Caco-2 (cell line): ENCODE measurements at regions not wholly inside any gene's neighbourhood (a gene's known extent, or its start where the extent isn't known, plus 50 kb on each side); places are given as distances from the start of the nearest gene placed in this dataset.

Source experiments
- BruUV-seq: library from RNA; stranded (reverse); fragments of 400-500 nt; replicated peaks from 2 replicates; lab custom pipeline; 2021; lab: Mats Ljungman, UMichigan
- CTCF ChIA-PET: fragments of 300-600 bp; sonication (Branson Sonifier 250); formaldehyde crosslinking; loops from one replicate; lab custom pipeline; 2022; ENCODE audit warnings: antibody characterized with exemption; lab: Charles Lee
- POLR2A ChIA-PET: fragments of 300-600 bp; sonication (Branson Sonifier 250); formaldehyde crosslinking; loops from one replicate; lab custom pipeline; 2022; ENCODE audit warnings: antibody characterized with exemption; lab: Charles Lee
- DNase-seq, 2 experiments: peaks; one replicate each; pipeline versions ENCODE4 v3.0.0 to v3.0.0-alpha.2; 2020 to 2022
- H3K27me3 ChIP-seq: replicated peaks from 2 replicates; pipeline ENCODE4 v1.6.0; 2011; ENCODE audit warnings: low read length; ENCODE audit not compliant: control insufficient read depth, insufficient read depth
- H3K36me3 ChIP-seq: 2 replicates; pipeline ENCODE4 v1.5.1; 2011; ENCODE audit warnings: low read length; ENCODE audit not compliant: control insufficient read depth, insufficient read depth
- H3K4me1 ChIP-seq: fragments of 250-450 bp; sonication (Bioruptor Pico); 2 replicates; pipeline ENCODE4 v1.5.1; 2020; ENCODE audit warnings: mild to moderate bottlenecking
- H3K4me3 ChIP-seq: 2 replicates; pipeline ENCODE4 v1.5.1; 2011; ENCODE audit warnings: low read depth, mild to moderate bottlenecking, control low read depth, low read length
- H3K9me3 ChIP-seq: fragments of 250-450 bp; sonication (Bioruptor Pico); 2 replicates; pipeline ENCODE4 v1.5.1; 2020; ENCODE audit warnings: mild to moderate bottlenecking, moderate library complexity
- H3K27ac Mint-ChIP-seq: one replicate; pipeline ENCODE4 v1.8.0; 2022; ENCODE audit warnings: mixed read lengths; ENCODE audit not compliant: unreplicated experiment
- H3K27me3 Mint-ChIP-seq: one replicate; pipeline ENCODE4 v1.8.0; 2022; ENCODE audit warnings: mixed read lengths; ENCODE audit not compliant: insufficient read depth, unreplicated experiment
- H3K36me3 Mint-ChIP-seq: one replicate; pipeline ENCODE4 v1.8.0; 2022; ENCODE audit warnings: mild to moderate bottlenecking, mixed read lengths; ENCODE audit not compliant: insufficient read depth, unreplicated experiment
- H3K4me1 Mint-ChIP-seq: one replicate; pipeline ENCODE4 v1.8.0; 2022; ENCODE audit warnings: low read depth, mixed read lengths; ENCODE audit not compliant: unreplicated experiment
- H3K4me3 Mint-ChIP-seq: one replicate; pipeline ENCODE4 v1.8.0; 2022; ENCODE audit warnings: mild to moderate bottlenecking, moderate library complexity, mixed read lengths; ENCODE audit not compliant: unreplicated experiment
- H3K9me3 Mint-ChIP-seq: one replicate; pipeline ENCODE4 v1.8.0; 2022; ENCODE audit warnings: mixed read lengths; ENCODE audit not compliant: unreplicated experiment
- intact Hi-C: fragments of 100-400 bp; cut with micrococcal nuclease; formaldehyde crosslinking; loops from one replicate; pipeline ENCODE4 v1.10.0; 2022; ENCODE audit not compliant: unreplicated experiment
- TF ChIP-seq, protein P1 (sequence below), 2 experiments: fragments of 200-600 bp in 1 of 2; IDR thresholded peaks; 1 replicate in 1 of 2; 2 replicates in 1 of 2; pipeline versions ENCODE4 v1.5.1 to v1.8.0; 2011 to 2022; ENCODE audit warnings: antibody characterized with exemption in 1 of 2, control low read depth in 1 of 2, inconsistent platforms in 1 of 2, low read depth in 1 of 2, low read length in 1 of 2, mild to moderate bottlenecking in 1 of 2, moderate library complexity in 1 of 2; ENCODE audit not compliant: insufficient read depth in 1 of 2, severe bottlenecking in 1 of 2, unreplicated experiment in 1 of 2

DNA sequence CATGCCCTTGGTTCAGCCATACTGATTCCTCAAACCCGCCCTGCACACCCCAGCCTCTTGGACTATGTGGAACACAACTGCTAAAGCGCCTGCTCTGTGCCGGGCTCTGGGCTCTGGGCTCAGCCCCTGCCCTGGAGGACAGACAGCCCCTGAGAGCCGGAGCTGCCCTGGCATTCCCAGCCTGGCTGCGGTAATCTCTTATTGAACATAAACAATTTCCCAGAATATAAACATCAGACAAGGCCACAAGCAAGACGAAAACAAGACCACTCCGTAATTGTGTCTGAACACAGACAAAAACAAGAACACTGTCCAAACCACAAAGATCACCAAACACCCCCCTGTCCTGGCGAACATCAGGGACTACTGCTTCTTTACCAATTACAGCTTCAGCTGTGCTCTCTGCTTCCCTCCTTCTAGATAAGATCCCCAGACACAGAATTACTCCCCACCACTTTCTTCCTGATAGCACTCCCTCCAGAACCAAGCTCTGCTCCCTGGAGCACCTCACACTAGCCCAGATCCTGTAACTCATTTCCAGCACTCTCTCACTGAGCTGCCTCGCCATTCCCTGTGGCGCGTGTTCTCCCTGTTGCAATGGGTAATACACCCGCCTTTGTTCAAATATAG is 57.1 kb upstream of the TLE3 start:
- Histone ChIP-seq H3K27me3 (no peaks in the 10 kb centered on the region), H3K4me1 (peaks cover 25% of the 10 kb centered on the region), H3K9me3 (no peaks in the 10 kb centered on the region), H3K4me3 (no peak overlapping the region), H3K36me3 (no peaks in the 10 kb centered on the region)
- Mint-ChIP-seq H3K27ac (peak overlapping the region; percentile 24), H3K36me3 (no peaks in the 10 kb centered on the region), H3K9me3 (no peaks in the 10 kb centered on the region), H3K27me3 (no peaks in the 10 kb centered on the region), H3K4me1 (peaks cover 46% of the 10 kb centered on the region), H3K4me3 (peak overlapping the region; percentile 35)
- TF ChIP-seq, protein P1, sequence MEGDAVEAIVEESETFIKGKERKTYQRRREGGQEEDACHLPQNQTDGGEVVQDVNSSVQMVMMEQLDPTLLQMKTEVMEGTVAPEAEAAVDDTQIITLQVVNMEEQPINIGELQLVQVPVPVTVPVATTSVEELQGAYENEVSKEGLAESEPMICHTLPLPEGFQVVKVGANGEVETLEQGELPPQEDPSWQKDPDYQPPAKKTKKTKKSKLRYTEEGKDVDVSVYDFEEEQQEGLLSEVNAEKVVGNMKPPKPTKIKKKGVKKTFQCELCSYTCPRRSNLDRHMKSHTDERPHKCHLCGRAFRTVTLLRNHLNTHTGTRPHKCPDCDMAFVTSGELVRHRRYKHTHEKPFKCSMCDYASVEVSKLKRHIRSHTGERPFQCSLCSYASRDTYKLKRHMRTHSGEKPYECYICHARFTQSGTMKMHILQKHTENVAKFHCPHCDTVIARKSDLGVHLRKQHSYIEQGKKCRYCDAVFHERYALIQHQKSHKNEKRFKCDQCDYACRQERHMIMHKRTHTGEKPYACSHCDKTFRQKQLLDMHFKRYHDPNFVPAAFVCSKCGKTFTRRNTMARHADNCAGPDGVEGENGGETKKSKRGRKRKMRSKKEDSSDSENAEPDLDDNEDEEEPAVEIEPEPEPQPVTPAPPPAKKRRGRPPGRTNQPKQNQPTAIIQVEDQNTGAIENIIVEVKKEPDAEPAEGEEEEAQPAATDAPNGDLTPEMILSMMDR (IDR thresholded peaks at IDR 0.05; ENCODE audit: insufficient read depth in 1 of 2, low read depth in 1 of 2, low read length in 1 of 2, severe bottlenecking in 1 of 2, unreplicated experiment in 1 of 2) = no peak
- no TSS peak for BruUV-seq
- no peak for DNase-seq
- ChIA-PET POLR2A (interaction anchor here (1.0 to 1.7 kb wide), 3 partner anchors 14 to 56 kb away, joined by 4 to 5 read pairs (median 4); no protein-coding TSS in a partner anchor), CTCF (interaction anchor here (0.6 to 3.1 kb wide), 5 partner anchors 10 to 444 kb away, joined by 3 to 15 read pairs (median 3); no protein-coding TSS in a partner anchor)
- intact Hi-C loops = loop anchor here (1.0 kb wide), 1 partner anchor 15 kb away; no protein-coding TSS in a partner anchor

DNA sequence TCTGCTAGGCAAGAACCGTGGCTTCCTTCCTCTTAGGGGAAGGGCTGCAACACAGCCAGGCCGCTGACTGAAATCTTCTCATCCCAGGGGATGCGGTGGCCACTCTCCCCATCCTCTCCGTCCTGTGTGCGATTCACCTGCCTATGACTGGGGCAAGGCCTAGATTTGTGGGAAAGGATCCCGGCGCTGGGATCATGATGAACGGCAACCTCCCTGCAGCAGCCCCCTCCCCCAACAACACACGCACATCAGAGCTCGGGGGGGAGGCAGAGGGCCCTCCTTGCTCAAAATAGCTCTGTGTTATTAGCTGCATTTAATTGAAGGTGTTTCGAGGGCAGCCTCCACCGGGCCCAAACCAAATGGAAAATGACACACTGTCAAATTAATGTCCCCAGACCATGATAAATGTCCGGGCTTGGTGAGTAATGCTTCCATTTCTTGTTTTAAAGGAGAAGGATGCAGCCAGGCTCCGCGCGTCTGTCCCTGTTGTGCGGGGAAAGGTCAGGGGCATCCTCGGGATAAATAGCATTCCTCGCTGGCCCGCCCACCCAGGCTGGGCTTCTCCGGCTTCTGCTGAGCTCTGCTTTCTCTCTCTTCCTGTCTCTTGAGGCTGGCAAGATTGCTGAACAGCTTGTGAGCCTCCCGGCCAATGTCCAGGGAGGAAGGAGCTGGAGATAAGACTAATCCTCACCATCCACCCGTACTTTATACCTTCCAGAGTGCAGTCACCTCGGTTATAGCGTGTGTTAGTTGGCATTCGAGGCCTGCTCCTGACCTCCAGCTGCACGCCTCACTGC is 56.4 kb upstream of the TLE3 start:
- H3K4me1 Mint-ChIP-seq = peaks cover 46% of the 10 kb centered on the region
- TF ChIP-seq, protein P1 (IDR thresholded peaks at IDR 0.05; ENCODE audit: insufficient read depth in 1 of 2, low read depth in 1 of 2, low read length in 1 of 2, severe bottlenecking in 1 of 2, unreplicated experiment in 1 of 2) = no peak
- no peaks in the 10 kb centered on the region for H3K36me3 ChIP-seq
- intact Hi-C loops = loop anchor here (1.0 kb wide), 1 partner anchor 14 kb away; no protein-coding TSS in a partner anchor
- peak; percentile 64 to 85 for DNase-seq
- POLR2A ChIA-PET = interaction anchor here (1.0 to 1.7 kb wide), 3 partner anchors 14 to 55 kb away, joined by 4 to 5 read pairs (median 4); no protein-coding TSS in a partner anchor
- H3K27me3 ChIP-seq = no peaks in the 10 kb centered on the region
- no peak overlapping the region for H3K4me3 ChIP-seq
- H3K4me1 ChIP-seq = peaks cover 19% of the 10 kb centered on the region
- H3K27ac Mint-ChIP-seq = peak overlapping the region; percentile 24
- no peaks in the 10 kb centered on the region for H3K36me3 Mint-ChIP-seq
- no peaks in the 10 kb centered on the region for H3K9me3 Mint-ChIP-seq
- no TSS peak for BruUV-seq
- no peaks in the 10 kb centered on the region for H3K27me3 Mint-ChIP-seq
- no peaks in the 10 kb centered on the region for H3K9me3 ChIP-seq
- H3K4me3 Mint-ChIP-seq = peak overlapping the region; percentile 35
- CTCF ChIA-PET = interaction anchor here (0.6 to 3.1 kb wide), 5 partner anchors 10 to 445 kb away, joined by 3 to 15 read pairs (median 3); no protein-coding TSS in a partner anchor

DNA sequence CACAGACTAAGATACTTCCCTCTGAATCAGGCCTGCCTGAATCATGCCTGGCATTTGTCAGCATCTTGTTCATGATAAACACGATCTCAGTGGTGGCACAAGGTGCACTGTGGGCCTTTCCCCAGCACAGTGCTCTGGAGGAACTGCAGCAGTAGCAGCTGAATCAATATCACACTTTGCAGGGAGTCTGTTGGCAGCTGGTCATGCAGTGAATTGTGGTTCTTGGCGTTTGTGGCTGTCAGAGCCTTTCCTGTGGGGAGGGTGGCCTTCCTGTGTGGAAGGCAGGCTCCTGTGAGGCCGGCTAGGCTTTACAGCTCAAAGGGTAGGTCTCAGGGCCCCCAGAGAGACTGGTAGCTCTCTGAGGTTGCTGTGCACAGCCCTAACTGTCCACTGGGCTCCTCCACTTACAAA is 54.4 kb upstream of the TLE3 start:
- H3K27ac Mint-ChIP-seq = no peak overlapping the region
- Histone ChIP-seq H3K4me1 (peaks cover 19% of the 10 kb centered on the region), H3K36me3 (no peaks in the 10 kb centered on the region), H3K9me3 (no peaks in the 10 kb centered on the region), H3K4me3 (no peak overlapping the region), H3K27me3 (no peaks in the 10 kb centered on the region)
- CTCF ChIA-PET = interaction anchor here (0.7 kb wide), 2 partner anchors 12 to 295 kb away, joined by 3 to 7 read pairs; no protein-coding TSS in a partner anchor
- H3K27me3 Mint-ChIP-seq = no peaks in the 10 kb centered on the region
- H3K9me3 Mint-ChIP-seq = no peaks in the 10 kb centered on the region
- H3K36me3 Mint-ChIP-seq = no peaks in the 10 kb centered on the region
- DNase-seq = no peak
- POLR2A ChIA-PET = no interaction called here
- TF ChIP-seq, protein P1 (IDR thresholded peaks at IDR 0.05; ENCODE audit: insufficient read depth in 1 of 2, low read depth in 1 of 2, low read length in 1 of 2, severe bottlenecking in 1 of 2, unreplicated experiment in 1 of 2) = no peak
- no peak overlapping the region for H3K4me3 Mint-ChIP-seq
- no TSS peak for BruUV-seq
- intact Hi-C loops = no loop called here
- H3K4me1 Mint-ChIP-seq = peaks cover 31% of the 10 kb centered on the region
